Activated naive CD4-positive, alpha-beta T cell treated with anti-CD3 and anti-CD28 coated beads, Interleukin-2, amount 10 ng/mL, durations not matched to agents 7 days and 5 days (primary cell): ENCODE measurements at regions not wholly inside any gene's neighbourhood (a gene's known extent, or its start where the extent isn't known, plus 50 kb on each side); places are given as distances from the start of the nearest gene placed in this dataset.
A peak's percentile ranks its signal among the peaks of the same experiment; 100 is the strongest.
"Not testable (repeated sequence)": the region's sequence is repeated elsewhere in the genome, so short reads cannot be mapped to it uniquely, and the experiment has no call there.

Source experiments
- CTCF ChIA-PET: fragments of 350-600 bp; sonication (Branson Sonifier 250); formaldehyde crosslinking; loops from one replicate; lab custom pipeline; 2021; ENCODE audit warnings: antibody characterized with exemption; lab: Charles Lee
- DNase-seq: peaks from one replicate; pipeline ENCODE4 v3.0.0-alpha.2; 2020
- H3K27ac Mint-ChIP-seq: one replicate; pipeline ENCODE4 v1.8.0; 2021; ENCODE audit warnings: mild to moderate bottlenecking, moderate library complexity, mixed read lengths
- H3K27me3 Mint-ChIP-seq: one replicate; pipeline ENCODE4 v1.8.0; 2021; ENCODE audit warnings: mild to moderate bottlenecking, mixed read lengths
- H3K36me3 Mint-ChIP-seq: one replicate; pipeline ENCODE4 v1.8.0; 2021; ENCODE audit warnings: mixed read lengths
- H3K4me1 Mint-ChIP-seq: one replicate; pipeline ENCODE4 v1.8.0; 2021; ENCODE audit warnings: mixed read lengths
- H3K4me3 Mint-ChIP-seq: one replicate; pipeline ENCODE4 v1.8.0; 2021; ENCODE audit warnings: mild to moderate bottlenecking, moderate library complexity, mixed read lengths
- H3K9me3 Mint-ChIP-seq: one replicate; pipeline ENCODE4 v1.8.0; 2021; ENCODE audit warnings: mixed read lengths

DNA sequence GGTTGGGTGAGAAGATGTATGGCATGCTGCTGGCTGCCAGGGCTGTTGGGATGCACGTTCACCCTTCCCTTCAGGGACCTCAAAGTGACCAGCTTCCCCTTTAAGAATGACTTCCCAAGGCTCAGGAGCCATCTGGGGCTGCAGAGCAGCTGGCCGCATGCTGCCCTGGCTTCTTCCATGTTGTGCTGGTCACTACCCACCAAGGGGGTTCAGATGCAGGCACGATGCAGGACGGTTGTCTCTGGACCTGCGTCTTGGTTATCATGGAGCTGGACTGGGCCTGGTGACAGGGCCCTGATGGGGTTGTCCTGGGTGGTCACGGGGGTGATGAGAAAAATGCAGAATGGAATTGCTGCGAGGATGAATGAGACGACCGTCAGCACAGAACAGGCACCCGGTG lies 297.8 kb downstream of the POTED start:
- H3K27me3 Mint-ChIP-seq, DNase-seq, H3K9me3 Mint-ChIP-seq: not testable (repeated sequence)

DNA sequence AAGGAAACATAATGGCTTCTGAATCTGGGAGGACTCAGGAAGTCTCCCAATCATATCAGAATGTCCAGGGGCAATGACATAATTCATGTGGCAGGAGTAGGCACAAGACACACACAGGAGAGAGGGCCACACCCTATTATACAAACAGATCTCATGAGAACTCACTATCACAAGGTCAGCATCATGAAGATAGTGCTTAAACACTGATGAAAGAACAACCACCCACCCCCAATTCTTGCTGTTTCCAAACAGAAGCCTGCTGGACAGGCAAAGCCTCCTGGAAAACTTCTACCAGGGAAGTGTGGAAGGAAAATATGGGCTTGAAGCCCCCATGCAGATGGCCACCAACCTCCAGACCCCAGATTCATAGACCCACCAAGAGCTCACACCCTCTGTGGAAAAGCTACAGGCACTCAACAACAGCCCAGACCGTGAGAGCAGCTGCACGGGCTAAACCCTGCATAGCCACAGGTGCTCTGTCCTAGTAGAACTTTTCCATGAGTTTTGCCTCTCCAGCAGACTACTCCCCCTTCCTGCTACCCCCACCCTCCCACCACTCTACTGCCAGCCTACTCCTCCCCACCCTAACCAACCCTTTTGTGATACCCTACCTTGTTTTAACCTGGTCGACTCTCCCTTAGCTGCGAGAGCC lies 287.1 kb downstream of the POTED start:
- H3K27me3 Mint-ChIP-seq, DNase-seq, CTCF ChIA-PET, H3K4me1 Mint-ChIP-seq, H3K4me3 Mint-ChIP-seq, H3K36me3 Mint-ChIP-seq, H3K9me3 Mint-ChIP-seq, H3K27ac Mint-ChIP-seq: not testable (repeated sequence)

More for the DNA sequence above, 297.8 kb downstream of the POTED start:
- H3K4me3 Mint-ChIP-seq, H3K27ac Mint-ChIP-seq, CTCF ChIA-PET, H3K36me3 Mint-ChIP-seq, H3K4me1 Mint-ChIP-seq: not testable (repeated sequence)

GRCh38 chr21:13893617-13894016 lies 284.0 kb downstream of the POTED start:
- H3K4me3 Mint-ChIP-seq, H3K36me3 Mint-ChIP-seq, H3K4me1 Mint-ChIP-seq, H3K27me3 Mint-ChIP-seq, H3K9me3 Mint-ChIP-seq, DNase-seq, CTCF ChIA-PET, H3K27ac Mint-ChIP-seq: not testable (repeated sequence)

DNA sequence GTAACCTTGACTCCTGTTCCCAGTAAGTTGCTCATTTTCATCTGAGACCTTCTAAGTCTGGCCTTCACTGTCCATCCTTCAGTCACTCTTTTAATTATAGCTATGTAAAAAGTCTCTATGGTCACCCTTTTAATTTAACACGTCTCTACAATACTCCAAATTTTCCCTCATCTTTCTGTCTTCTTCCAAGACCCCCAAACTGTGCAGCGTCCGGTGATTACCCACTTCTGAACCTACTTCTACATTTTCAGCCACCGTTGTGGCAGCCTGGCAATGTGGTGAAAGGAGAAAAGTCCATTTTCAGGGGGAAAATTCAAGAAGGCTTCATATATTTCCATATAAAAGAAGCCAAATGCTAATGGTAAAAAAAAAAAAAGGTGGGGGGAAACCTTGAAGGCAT lies 283.4 kb downstream of the POTED start:
- H3K4me3 Mint-ChIP-seq, H3K4me1 Mint-ChIP-seq, H3K9me3 Mint-ChIP-seq, H3K27ac Mint-ChIP-seq, CTCF ChIA-PET, H3K27me3 Mint-ChIP-seq, H3K36me3 Mint-ChIP-seq, DNase-seq: not testable (repeated sequence)

DNA sequence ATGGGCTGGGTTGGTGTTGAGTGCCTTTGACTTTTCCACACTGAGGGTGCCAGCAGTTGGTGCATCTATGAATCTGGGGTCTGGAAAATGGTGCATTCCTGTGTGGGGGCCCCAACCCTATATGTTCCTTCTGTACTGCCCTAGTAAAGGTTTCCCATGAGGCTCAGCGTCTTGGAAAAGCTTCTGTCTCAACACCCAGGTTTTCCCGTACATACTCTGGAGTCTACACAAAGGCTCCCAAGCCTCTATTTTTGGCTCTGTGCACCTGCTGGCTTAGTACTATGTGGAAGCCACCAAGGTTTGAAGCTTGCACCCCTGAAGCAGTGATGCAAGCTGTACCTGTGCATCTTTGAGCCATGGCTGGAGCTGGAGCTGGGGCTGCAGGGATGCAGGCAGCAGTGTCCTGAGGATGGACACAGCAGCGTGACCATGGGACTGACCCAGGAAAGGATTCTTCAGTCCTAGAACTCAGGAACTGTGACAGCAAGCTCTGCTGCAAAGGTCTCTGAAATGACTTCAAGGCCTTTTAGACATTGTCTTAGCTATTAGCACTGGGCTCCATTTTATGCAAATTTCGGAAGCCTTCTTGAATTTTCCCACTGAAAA lies 282.7 kb downstream of the POTED start:
- not testable (repeated sequence) for H3K27me3 Mint-ChIP-seq, H3K9me3 Mint-ChIP-seq

GRCh38 chr21:13889176-13889575 lies 279.6 kb downstream of the POTED start:
- H3K27ac Mint-ChIP-seq, CTCF ChIA-PET, H3K4me1 Mint-ChIP-seq: not testable (repeated sequence)

More for the DNA sequence above, 282.7 kb downstream of the POTED start:
- H3K4me1 Mint-ChIP-seq, H3K4me3 Mint-ChIP-seq, CTCF ChIA-PET, H3K36me3 Mint-ChIP-seq, DNase-seq, H3K27ac Mint-ChIP-seq: not testable (repeated sequence)

GRCh38 chr21:13883641-13884395 lies 274.2 kb downstream of the POTED start:
- CTCF ChIA-PET, H3K4me1 Mint-ChIP-seq, H3K4me3 Mint-ChIP-seq, H3K27me3 Mint-ChIP-seq, H3K9me3 Mint-ChIP-seq, DNase-seq, H3K27ac Mint-ChIP-seq, H3K36me3 Mint-ChIP-seq: not testable (repeated sequence)

More at GRCh38 chr21:13889176-13889575, 279.6 kb downstream of the POTED start:
- H3K4me3 Mint-ChIP-seq, H3K27me3 Mint-ChIP-seq, H3K9me3 Mint-ChIP-seq, H3K36me3 Mint-ChIP-seq, DNase-seq: not testable (repeated sequence)

GRCh38 chr21:13877503-13877902 lies 267.9 kb downstream of the POTED start:
- not testable (repeated sequence) for H3K27ac Mint-ChIP-seq, H3K4me1 Mint-ChIP-seq

DNA sequence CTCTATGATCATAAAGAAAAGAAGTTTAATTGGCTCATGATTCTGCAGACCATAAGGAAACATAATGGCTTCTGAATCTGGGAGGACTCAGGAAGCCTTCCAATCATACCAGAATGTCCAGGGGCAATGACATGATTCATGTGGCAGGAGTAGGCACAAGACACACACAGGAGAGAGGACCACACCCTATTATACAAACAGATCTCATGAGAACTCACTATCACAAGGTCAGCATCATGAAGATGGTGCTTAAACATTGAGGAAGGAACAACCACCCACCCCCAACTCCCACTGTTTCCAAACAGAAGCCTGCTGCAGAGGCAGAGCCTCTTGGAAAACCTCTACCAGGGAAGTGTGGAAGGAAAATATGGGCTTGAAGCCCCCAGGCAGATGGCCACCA lies 267.4 kb downstream of the POTED start:
- H3K4me1 Mint-ChIP-seq, H3K9me3 Mint-ChIP-seq, H3K27ac Mint-ChIP-seq, H3K27me3 Mint-ChIP-seq, CTCF ChIA-PET, H3K4me3 Mint-ChIP-seq, DNase-seq, H3K36me3 Mint-ChIP-seq: not testable (repeated sequence)

More at GRCh38 chr21:13877503-13877902, 267.9 kb downstream of the POTED start:
- H3K27me3 Mint-ChIP-seq, DNase-seq, H3K36me3 Mint-ChIP-seq, H3K4me3 Mint-ChIP-seq, H3K9me3 Mint-ChIP-seq, CTCF ChIA-PET: not testable (repeated sequence)

DNA sequence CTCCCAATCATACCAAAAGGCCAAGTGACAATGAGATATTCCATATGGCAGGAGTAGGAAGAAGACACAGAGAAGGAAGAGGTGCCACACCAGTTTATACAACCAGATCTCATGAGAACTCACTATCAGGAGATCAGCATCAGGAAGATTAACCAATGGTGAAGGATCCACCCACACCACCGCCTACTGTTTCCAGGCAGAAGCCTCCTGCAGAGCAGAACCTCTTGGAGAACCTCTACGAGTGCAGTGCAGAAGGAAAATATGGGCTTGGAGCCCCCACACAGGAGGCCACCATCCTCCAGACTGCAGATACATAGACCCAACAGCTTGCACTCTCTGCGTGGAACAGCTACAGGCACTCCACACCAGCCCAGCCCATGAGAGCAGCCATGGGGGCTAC lies 264.4 kb downstream of the POTED start:
- H3K4me3 Mint-ChIP-seq, H3K4me1 Mint-ChIP-seq, H3K36me3 Mint-ChIP-seq, DNase-seq, H3K27me3 Mint-ChIP-seq, H3K27ac Mint-ChIP-seq, CTCF ChIA-PET, H3K9me3 Mint-ChIP-seq: not testable (repeated sequence)

GRCh38 chr21:13854638-13855037 lies 245.1 kb downstream of the POTED start:
- no peaks in the 10 kb centered on the region for H3K4me1 Mint-ChIP-seq
- CTCF ChIA-PET: no interaction called here
- no peaks in the 10 kb centered on the region for H3K27me3 Mint-ChIP-seq

DNA sequence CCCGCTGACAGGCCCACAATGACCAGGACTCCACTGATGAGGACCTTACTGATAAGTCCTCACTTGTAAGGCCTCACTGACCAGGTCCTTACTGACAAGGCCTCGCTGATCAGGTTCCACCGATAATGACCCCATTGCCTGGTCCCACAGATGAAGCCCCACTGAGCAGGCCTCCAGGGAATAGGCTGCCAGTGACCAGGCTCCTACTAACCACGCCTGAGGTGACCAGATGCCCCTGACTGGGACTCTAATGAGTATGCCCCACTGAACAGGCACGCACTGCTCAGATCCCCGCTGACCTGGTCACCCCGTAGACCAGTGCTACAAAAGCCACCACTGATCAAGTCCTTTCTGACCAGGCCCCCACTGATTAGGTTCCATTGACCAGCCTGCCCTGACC lies 241.2 kb downstream of the POTED start:
- H3K4me3 Mint-ChIP-seq, H3K27ac Mint-ChIP-seq, DNase-seq, H3K27me3 Mint-ChIP-seq, H3K36me3 Mint-ChIP-seq, CTCF ChIA-PET, H3K4me1 Mint-ChIP-seq, H3K9me3 Mint-ChIP-seq: not testable (repeated sequence)

More at GRCh38 chr21:13854638-13855037, 245.1 kb downstream of the POTED start:
- peaks cover 4% of the 10 kb centered on the region for H3K9me3 Mint-ChIP-seq
- no peaks in the 10 kb centered on the region for H3K36me3 Mint-ChIP-seq
- no peak for DNase-seq
- no peak overlapping the region for H3K27ac Mint-ChIP-seq
- H3K4me3 Mint-ChIP-seq: no peak overlapping the region

DNA sequence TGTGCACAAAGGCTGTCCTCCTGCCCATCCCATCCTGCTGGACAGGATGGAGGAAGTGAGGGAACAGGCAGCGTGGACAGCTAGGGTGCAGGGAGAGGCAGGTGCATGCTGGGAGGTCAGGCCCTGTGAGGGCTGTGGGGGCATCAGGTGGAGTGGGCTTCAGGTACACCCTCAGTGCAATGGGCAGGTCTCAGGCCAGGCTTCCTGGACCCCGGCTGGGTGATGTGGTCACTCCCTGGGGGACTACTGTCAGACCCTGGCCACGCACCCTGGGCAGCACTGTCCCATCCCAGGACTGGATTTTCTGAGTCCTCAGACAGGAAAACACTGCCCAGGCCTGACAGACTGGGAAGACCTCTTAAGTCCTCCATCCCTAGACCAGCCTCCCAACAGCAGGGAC lies 239.9 kb downstream of the POTED start:
- DNase-seq, CTCF ChIA-PET, H3K27me3 Mint-ChIP-seq, H3K4me3 Mint-ChIP-seq, H3K36me3 Mint-ChIP-seq, H3K4me1 Mint-ChIP-seq, H3K9me3 Mint-ChIP-seq, H3K27ac Mint-ChIP-seq: not testable (repeated sequence)

- H3K4me3 Mint-ChIP-seq, H3K4me1 Mint-ChIP-seq, H3K36me3 Mint-ChIP-seq, H3K27ac Mint-ChIP-seq, H3K27me3 Mint-ChIP-seq, CTCF ChIA-PET: not testable (repeated sequence)
- peaks cover 10% of the 10 kb centered on the region for H3K9me3 Mint-ChIP-seq
- peak; percentile 24 for DNase-seq
Observed at GRCh38 chr21:13846718-13847117, 237.1 kb downstream of the POTED start.

GRCh38 chr21:13844574-13844973 lies 235.0 kb downstream of the POTED start:
- H3K4me3 Mint-ChIP-seq, H3K27me3 Mint-ChIP-seq, H3K4me1 Mint-ChIP-seq, H3K27ac Mint-ChIP-seq, DNase-seq, H3K36me3 Mint-ChIP-seq, H3K9me3 Mint-ChIP-seq, CTCF ChIA-PET: not testable (repeated sequence)
